NCI-H526 treated with DMSO at 0.1 percent for 48 hours (cell line): ENCODE measurements at regions not wholly inside any gene's neighbourhood (a gene's known extent, or its start where the extent isn't known, plus 50 kb on each side); places are given as distances from the start of the nearest gene placed in this dataset.

Experiments used
- DNase-seq: peaks from one replicate; lab custom pipeline; 2025; lab: John Stamatoyannopoulos, UW

DNA sequence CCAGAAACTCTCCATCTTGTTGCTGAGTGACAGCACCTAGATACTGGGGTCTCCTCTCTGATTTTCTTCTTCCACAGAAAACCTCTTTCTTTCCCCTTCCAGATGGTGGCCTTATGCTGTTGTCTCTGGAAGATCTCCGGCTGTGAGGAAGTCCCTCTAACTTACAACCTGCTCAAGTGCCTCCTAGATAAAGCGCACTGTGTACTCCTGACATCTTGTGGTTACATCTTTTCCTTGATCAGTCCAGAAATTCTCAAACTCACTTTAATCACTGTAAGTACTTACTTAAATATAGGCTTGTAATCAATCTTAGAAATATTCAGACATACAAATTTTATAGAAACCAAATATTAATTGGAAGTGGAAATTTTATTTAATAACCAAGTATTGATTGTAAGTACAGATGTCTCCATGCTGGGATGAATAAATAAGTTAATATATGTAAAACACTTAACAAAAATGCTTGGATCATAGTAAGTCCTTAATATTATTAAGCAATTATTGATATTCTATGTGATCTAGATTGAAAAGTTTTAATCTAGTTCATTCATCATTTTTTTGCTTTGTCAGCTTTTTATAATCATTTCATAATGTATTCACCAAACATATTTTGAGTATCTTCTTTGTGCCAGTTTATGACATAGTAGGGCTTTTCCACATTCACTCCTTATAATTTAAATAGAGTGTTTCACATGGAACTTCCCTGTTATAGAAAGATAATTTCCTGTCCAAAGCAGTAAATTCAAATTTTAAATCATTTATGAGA is 1381.4 kb upstream of the CDH6 start:
- no peak for DNase-seq

DNA sequence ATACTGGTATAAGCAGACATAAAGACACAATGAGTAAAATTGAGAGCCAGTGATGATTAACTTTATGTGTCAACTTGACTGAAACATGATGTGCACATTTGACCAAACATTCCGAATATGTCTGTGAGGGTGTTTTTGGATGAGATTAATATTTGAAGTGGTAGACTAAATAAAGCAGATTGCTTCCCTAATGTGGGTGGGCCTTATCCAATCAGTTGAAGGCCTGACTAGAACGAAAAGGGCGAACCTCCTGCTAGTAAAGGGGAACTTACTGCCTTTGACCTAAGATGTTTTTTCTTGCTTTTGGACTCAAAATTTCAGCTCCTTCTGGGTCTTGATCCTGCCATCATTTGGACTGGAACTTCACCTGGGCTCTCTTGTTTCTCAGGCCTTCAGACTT is 1387.7 kb upstream of the CDH6 start:
- DNase-seq: no peak

DNA sequence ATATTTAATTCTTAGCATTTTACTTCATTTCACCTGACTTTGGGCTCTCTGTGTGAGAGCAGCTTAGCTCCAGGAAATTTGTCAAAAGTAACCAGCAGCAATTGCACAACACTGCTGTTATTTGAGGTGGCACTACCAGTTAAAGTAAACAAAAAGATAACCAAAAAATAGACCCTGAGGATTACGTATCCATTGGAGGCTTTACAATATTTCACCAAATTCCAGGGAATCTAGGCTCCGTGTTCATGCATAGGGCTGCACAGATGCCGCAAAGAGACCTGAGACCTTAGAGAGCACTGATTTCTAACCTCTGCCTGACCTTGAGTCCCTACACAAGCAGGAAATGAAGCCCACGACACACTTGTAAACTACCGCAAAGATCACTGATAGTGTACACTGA is 1392.7 kb upstream of the CDH6 start:
- no peak for DNase-seq

DNA sequence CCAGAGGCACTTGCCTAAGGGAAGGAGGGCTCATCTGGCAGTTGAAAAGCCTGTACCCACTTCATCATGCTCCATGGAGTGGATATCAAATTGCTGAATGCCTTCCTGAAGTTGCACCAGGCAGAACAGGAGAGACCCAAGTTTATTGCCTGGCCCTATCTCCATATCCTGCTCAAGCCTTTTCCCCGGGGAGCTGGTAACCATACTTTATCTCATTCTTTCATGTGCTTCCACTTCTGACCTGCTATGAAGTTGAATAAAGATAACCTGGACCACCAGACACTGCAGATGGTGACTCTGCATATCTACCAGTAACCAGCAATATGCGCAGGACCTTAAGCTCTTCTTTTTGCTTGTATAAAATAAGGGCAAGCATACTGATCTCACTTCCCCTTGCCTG is 1397.5 kb upstream of the CDH6 start:
- no peak for DNase-seq

DNA sequence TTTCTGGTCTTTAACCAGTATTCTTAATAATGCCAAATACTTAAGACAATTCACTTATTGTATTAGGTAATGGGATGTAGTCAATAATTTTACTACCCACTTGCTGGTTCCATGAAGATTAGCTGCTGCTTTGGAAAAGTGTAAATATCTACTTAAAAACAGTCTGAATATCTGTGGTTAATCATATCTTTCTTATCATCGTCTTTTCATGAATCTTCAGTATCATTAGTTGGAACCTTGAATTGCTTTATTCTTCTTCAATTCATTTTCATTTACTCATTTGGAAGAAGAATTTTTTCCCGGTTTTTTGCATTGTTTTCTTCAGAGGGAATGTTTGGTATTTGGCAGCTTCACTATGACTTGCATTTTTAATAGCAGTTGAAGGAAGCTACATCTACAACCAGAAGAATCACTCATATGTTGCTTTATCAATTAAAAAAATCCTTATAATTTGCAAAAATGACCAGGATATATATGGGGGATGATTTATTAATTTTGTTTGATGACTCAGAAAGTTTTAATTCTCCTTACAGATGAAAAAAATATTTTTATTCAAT is 1398.3 kb upstream of the CDH6 start:
- no peak for DNase-seq

DNA sequence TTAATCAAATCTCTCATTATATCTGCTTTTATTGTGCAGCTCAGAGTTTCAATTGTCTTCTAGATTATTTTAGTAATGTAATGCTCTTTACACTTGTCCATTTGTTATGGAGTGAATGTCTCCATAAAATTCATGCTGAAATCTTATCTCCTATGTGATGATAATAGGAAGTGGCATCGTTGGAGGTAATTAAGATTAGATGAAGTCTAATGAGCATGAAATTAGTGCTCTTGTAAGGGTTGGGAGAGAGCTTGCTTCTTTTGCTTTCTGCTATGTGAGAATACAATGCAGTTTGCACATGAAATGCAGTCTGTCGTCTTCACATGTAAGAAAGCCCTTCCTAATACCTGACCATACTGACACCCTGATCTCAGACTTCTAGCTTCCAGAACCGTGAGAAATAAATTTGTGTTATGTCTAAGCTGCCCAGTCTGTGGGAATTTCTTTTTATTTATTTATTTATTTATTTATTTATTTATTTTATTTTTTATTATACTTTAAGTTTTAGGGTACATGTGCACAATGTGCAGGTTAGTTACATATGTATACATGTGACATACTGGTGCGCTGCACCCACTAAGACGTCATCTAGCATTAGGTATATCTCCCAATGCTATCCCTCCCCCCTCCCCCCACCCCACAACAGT is 1399.2 kb upstream of the CDH6 start:
- DNase-seq: no peak

DNA sequence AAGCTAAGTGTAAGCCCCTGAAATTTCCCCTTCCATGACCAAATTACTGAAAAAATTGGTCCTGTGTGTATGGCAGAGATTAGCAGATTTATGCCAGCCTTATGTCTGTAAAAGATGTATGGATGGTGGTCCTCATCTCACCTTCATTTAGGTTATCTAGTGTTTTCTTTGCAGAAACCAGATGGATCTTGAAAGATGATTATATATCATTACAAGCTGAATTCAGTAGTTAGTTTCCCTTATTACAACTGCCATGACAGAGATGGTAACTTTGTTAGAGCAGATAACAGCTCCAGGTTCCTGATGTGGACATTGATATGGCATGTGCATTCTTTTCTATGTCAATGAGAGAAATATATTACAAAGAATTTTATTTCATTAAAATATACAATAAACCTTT is 1403.2 kb upstream of the CDH6 start:
- no peak for DNase-seq

DNA sequence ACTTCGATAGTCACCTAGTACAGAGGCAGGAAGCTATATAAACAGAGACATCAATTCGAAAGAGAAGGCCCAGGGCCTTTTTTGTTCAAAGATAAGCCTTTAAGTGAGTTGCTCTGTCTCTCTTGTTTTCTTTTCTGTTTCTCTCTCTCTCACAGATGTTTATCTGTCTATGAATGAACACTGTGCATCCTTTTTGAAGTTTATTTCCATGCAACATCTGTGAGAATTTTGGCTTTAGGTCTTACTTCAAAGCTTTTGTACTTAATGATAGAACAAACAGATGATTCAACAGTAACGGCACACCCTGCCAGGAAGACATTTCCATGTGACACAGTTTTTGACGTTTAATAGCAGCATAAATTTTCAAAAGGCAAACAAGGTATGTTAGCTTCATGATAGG is 1413.1 kb upstream of the CDH6 start:
- no peak for DNase-seq

DNA sequence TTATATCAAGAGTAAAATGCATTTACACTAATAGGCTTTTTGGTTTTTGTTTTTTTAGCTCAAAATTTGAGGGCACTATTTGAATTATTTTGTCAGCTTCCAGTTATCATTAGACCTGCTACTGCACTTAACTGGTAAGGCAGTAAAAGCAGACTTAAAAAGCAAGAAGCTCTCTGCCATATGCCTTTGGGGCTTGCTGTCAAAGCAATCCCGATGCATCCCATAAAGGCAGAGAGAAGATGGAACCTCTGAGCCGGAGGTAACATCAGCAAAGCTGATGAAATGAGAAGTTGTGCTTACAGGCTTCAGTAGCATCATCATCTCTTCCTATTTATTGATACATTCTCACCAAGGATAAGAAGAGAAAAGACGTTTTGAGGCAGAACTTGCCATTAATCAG is 1414.3 kb upstream of the CDH6 start:
- no peak for DNase-seq

DNA sequence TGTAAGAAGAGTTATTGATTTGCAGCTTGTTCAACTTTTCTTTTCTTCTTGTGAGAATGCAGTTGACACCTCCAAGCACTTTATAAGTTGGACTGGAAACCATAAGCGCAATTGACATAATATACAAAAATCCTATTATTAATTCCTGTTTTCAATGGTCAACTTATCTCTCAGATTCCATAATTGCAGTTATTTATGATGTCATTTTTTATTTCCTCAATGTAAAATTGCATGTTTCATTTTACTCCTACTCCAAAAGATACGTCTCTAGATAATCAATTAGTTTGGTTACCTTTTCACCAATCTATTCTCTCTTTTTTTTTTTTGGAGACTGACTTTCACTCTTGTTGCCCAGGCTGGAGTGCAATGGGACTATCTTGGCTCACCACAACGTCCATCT is 1416.1 kb upstream of the CDH6 start:
- DNase-seq: no peak

DNA sequence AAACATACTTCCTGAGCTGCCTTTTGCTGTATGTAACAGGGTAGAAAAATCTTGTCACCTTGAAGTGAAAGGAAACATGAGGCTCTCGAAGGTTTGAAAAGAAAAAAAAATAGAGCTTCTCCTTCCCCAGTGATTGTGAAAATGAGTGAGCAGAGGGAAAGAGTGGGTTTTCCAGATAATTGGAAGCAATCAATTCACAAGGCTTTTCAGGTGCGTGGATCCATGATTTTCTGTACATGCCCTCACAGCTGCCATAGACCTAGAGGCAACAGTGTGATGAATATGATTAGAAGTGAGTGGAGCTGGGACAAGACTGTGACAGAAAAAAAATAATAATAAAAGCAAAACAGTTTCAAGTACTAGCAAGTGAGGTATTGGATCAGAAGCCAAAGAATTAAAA is 1422.5 kb upstream of the CDH6 start:
- no peak for DNase-seq

DNA sequence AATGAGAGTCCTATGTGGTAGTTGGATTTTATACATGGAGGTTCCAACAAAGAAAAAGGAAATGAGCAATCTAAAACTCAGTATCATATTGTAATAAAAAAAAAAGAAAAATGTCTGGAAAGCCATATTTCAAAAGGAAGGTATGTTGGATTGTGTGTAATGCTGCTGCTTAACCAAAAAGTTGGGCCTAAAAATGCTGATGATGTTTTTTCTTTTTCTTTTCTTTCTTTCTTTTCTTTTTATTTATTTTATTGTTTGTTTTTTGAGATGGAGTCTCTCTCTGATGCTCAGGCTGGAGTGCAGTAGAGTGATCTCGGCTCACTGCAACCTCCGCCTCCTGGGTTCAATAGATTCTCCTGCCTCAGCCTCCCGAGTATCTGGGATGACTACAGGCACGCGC is 1424.0 kb upstream of the CDH6 start:
- DNase-seq: no peak

DNA sequence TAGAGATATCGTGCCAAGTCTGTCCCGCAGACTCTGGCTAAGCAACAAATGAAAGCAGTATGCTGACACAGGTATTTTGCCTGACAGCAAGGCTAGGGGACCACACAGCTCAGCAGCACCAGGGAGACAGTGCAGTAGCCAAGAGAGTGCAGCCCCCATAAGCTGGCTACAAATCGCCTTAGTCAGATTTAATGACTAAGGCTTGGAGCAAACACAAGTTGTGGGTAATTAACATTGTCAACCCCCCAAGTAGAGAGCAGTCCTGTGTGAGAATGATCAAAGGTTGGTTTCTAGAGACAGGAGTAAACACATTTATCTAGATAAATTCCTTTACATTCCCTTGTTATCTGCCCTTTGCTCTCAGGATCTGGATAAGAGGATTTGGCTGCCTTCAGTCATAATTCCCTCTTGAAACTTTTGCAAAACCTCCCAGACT is 1434.5 kb upstream of the CDH6 start:
- no peak for DNase-seq

DNA sequence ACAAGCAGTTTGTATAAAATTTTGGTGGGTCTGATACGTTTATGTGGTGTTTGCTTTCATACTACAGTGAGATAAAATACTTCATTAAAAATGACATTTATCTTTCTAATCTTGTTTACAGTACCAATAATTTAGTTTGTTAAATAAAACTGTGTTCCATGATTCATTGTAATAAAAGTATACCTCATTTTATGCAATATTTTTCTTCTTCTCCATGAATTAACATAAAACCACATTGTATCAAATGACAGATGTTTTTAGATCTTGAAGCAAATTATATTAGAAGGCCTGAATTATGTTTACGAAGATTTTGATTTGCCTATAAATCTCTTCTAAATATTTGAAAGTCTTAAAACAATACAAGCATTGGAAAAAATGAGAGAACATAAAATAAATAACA is 1443.0 kb upstream of the CDH6 start:
- DNase-seq: no peak

DNA sequence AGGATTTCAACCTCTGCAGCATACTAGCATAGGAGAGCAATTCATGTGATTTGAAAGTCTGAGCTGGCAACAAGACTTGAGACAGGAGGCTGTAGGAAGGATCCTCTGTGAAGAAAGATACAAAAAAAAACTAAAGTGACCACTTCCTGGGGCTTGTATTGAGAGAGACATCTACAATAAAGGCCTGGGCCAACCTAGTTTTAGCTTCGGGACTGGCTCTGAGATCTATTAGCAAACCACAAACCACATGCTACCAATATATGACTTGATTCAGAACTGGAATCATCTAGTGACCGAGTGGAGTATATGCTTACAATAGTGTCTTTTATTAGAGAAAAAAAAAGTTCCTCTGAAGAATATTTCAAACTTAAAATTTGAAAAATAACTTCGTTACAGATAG is 1448.9 kb upstream of the CDH6 start:
- no peak for DNase-seq

DNA sequence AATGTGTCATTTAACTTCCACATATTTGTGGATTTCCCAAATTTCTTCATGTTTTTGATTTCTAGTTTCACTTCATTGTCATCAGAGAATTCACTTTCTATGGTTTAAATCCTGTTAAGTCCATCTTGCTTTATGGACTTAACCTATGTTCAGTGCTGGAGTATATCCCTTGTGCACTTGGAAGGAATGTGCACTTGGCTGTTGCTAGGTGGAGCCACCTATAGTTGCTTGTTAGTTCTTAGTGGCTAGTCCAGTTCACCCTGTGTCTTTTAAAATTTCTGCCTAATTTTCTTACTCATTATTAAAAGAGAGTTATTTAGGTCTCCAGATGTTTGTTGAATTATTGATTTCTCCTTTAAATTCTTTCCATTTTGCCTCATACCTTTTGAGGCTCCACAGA is 1472.5 kb upstream of the CDH6 start:
- no peak for DNase-seq

DNA sequence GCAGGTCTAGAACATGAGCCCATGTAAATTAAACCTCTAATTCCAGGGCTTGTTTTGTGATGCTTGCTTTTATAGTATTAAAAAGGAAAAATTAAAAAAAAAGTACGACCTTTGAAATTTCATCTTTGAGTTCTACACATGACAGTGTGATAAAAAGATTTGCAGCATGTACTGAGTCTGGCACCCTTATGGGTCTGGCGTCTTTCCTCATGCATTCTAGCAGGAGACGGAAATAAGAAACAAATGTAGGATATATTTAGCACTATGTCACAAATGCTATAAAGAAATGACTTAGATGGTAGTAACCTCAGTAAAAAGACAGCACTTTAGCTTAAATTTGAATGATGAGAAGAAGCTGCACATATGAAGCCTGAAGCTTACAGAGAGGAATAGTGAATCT is 1474.3 kb upstream of the CDH6 start:
- no peak for DNase-seq

DNA sequence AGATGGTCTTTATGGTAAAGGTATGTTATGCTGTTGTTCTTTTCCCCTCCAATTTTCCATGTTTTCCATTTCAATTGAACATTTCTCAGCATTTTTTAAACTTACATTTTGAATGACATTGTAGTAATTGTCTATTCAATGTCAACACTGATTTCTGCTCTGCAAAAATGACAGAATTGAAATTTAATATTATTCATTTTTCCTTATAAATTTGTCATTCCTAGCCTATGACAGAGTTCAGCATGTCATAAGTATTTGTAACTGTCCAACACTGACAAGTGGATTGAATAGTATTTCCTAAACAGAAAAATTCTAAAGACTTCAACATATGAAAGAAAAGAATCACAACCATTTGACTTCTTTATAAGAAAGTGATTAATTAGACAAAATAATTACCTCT is 1478.3 kb upstream of the CDH6 start:
- no peak for DNase-seq

DNA sequence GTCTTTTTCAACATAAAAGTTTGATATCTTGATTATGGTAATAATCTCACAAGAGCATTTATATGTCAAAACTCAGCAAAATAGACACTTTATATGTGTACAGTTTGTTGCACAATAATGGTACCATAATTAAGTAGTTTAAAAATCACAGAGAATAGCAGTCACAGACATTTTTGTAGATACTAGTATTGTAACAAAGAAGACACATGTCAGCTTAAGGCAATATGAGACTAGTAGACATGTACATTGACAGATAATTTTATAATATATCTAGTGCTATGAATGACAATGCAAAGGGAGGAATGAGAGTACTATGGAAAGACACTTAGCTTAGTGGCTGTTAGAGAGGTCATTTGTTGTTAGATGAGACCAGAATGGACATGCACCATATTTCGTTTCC is 1490.6 kb upstream of the CDH6 start:
- no peak for DNase-seq

DNA sequence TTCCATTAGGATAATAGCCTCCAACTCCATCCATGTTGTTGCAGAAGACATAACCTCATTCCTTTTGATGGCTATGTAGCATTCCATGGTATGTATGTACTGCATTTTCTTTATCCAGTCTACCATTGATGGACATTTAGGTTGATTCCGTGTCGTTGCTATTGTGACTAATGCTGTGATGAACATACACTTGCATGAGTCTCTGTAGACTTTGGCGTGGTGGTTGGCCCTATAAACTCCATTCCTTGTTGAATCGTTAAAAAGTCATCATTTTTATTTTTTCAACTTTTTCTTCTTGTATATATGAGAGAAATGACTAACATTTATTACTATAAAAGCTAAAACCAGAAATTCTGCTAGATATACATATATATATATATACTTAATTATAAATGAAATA is 1491.9 kb upstream of the CDH6 start:
- no peak for DNase-seq

DNA sequence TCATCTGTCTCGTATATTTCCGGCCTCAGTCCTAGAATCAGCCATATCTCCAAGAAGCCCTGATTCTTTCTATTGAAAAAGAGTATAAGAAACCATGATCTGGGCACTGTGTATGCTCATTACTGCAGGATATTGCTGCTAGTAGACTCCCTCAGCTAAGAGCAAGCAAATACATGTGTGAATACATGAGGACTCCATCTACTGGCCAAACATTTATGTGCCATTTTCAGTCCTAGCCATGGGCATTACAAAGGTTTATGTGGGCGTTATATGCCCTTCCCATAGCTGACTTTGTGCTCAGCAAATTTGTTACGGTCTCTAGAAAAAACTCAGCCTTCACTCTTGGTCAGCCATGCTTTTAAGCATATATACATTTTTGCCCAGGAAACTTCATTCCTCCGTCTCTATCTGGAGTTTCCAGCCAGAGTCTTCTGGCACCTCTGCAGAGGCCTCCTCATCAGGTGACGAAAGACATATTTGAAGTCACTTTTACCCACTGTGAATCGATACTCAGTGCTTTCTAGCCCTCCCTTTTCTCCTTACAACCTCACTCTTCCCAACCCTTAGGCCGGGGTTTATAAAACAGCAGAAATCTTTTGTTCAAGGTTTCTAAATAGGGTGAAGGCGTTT is 1495.6 kb upstream of the CDH6 start:
- DNase-seq: no peak

DNA sequence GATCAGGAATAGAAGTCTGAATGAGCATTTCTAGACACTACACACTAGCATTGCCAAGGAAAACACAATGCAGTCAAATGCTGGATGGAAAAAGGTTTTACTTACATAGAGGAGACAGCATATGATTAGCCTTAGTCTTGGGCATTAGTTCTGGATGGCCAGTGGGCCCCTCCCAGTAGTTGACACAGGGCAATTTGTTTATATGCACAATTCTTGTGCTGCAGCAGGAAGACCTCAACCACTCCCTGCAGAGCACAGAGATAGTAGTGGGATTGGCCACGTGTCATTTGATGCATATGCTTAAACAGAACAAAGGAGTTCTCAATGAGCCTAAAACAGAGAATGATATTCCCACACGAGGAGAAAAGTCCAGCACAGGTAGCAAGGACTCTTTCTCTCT is 1496.2 kb upstream of the CDH6 start:
- DNase-seq: no peak

DNA sequence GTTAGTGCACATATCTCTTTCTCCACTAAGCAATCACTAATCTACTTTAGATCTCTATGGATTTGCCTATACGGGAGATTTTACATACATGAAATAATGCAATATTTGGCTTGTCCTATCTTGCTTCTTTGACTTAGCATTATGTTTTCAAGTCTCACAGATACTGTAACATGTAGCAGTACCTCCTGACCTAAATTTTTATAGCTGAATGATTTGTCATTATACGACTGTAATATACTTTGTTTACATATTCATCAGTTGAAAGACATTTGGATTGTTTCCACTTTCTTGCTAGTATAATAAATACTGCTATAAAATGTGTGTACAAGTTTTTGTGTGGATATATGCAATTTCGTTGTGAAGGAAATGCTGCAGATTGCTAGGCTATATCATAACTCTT is 1520.8 kb upstream of the CDH6 start:
- DNase-seq: no peak
